Limb (tissue), 2 donors: ENCODE measurements at regions not wholly inside any gene's neighbourhood (a gene's known extent, or its start where the extent isn't known, plus 50 kb on each side); places are given as distances from the start of the nearest gene placed in this dataset.
"Not testable (repeated sequence)": the region's sequence is repeated elsewhere in the genome, so short reads cannot be mapped to it uniquely, and the experiment has no call there.

Source experiments
- DNase-seq, 2 donors: peaks; one replicate each; pipeline ENCODE4 v3.0.0-alpha.2; 2016; ENCODE audit errors: extremely low spot score in 2 of 2

DNA sequence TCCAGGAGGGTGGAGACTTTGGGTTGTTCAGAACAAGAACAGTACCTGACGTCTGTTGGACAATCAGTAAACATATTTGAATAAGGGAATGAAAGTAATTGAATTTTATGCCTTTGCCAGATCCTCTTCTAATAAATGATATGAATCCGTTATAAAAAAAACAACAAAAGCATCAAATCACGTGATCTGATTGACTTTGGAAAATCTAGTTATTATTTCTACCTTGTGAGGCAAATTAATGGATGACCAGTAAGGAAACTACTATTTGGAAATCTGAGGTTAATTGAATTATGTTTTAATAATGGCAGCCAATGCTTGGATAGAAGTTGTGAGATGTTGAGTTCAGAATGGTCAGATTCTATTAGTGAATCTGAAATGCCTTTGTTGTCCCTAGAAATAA is 399.5 kb downstream of the TFAP2B start:
- DNase-seq: no peak

DNA sequence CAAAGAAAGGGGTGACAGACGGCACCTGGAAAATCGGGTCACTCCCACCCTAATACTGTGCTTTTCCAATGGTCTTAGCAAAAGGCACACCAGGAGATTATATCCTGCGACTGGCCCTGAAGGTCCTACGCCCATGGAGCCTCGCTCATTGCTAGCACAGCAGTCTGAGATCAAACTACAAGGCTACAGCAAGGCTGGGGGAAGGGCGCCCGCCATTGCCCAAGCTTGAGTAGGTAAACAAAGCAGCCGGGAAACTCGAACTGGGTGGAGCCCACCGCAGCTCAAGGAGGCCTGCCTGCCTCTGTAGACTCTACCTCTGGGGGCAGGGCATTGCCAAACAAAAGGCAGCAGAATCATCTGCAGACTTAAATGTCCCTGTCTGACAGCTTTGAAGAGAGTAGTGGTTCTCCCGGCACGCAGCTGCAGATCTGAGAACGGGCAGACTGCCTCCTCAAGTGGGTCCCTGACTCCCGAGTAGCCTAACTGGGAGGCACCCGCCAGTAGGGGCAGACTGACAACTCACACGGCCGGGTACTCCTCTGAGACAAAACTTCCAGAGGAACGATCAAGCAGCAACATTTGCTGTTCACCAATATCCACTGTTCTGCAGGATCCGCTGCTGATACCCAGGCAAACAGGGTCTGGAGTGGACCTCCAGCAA is 406.0 kb downstream of the TFAP2B start:
- not testable (repeated sequence) for DNase-seq

DNA sequence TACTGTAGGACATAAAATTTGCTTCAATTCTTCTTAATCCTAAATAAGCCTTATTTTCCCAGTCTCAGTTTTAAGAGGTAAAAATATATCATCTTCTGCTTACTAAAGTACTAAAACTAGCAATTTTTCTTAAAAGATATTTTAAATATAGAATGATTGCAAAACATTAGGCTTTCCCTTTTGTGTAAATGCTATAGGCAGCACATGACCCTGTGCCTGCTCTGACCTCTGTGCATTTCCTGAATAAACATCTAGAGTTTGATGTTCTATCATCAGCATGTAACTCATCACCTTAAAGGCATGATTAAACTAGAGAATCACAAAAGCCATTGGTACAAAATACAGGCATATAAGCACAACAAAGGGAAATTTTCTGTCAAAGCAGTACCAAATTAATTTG is 422.7 kb downstream of the TFAP2B start:
- DNase-seq: no peak

DNA sequence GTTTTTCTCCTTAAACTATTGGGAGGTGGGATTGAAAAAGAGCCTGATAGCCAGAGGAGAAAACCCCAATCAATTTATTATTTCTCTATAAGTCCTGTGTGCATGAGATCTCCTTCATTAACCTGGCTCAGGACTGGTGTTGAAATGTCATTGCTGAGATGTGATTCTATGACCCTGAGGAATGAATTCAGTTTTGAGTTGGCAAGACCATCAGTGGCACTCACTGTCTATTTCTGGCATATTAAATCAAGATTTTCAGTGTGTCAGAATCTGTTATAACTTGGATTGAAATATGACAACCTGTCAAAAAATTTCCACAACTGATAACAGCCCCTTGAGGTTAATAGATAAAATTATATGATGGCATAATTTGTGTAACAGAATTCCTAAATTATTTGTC is 431.1 kb downstream of the TFAP2B start:
- no peak for DNase-seq

DNA sequence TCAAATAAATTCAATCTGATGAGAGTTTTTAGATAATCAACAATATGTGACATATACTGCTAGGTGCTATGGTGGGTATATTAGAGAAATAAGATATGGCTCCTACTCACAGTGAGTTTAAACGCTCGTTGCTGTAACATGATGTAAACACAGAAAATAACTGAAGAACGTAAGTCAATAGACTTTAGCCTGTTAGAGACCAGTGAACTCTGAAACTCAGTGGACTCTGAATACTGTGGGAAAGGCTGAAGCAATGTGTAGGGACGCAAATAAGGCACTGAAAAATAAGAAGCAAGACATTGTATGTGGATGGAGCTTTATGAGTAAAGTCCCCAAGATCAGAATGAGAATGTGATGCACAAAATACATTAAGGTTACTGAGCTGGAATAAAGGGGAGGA is 431.6 kb downstream of the TFAP2B start:
- no peak for DNase-seq

DNA sequence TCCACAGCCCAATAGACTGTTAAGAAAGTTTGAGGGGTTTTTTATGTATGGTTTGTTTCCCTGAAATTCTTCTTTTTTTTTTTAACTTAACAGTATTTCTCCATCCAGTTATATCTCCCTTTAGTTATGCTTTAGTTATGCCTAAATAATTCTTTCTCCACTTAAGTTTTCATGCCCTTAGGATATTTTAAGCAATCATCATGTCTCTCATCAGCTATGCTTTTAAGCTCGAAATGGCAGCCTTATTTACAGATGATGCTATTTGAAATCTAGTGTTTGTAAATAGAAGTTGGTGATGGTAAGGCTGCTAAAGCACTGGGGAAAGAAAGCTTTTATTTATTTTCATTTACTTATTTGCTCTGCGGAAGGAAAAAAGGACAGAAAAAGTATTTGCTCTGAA is 439.3 kb downstream of the TFAP2B start:
- DNase-seq: no peak

DNA sequence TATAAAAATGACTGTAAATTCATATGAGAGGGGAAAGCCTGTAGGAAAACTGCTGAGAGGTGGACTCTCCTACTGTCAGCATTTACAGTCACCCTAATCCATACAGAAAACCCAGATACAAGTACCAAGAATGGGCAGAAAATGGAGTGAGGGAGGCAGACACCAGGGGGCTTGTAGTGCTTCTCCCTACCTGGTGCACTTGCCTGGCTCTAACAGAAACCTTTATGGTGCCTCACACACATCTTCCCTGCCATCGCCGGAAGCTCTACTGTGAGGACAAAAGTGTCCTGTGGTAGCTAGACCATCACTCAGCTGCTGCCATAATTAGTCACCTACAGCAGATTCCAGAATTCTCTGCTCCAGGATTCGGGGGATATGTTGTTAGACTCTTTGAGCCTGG is 441.3 kb downstream of the TFAP2B start:
- DNase-seq: no peak

DNA sequence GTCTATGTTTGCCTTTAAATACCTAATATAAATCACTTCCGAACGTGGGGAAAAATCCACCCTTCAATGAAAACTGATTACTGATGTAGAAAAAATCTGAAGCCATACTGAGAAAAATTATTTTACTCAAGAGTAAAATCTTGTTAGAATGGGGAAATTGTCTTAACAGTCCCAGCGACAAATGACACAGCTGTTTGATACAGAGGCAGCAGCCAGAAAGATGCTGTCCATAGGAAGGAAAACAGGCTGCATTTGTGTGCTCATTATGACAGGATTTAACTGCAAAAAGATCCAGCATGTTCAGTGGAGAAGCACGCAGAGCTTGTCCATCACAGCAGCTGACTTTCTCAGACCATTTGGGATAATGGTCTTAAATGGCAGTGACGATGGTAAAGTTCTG is 443.0 kb downstream of the TFAP2B start:
- no peak for DNase-seq

DNA sequence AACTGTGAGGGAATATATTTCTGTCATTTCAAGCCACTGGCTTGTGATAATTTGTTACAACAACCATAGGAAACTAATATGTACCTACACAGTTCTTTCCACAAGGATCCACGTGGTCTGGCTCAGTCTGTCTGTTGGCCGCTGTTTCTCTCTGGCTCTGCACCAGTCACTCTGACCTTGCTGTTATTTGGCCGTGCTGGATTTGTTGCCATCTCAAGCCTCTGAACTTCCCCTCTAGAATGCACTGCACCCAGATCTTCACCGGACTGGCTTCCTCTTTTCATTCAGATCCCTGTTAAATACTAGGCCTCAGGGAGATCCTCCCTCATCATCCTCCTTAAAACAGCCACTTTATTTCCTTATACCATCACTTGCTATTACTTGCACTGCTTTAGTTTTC is 446.8 kb downstream of the TFAP2B start:
- DNase-seq: no peak

DNA sequence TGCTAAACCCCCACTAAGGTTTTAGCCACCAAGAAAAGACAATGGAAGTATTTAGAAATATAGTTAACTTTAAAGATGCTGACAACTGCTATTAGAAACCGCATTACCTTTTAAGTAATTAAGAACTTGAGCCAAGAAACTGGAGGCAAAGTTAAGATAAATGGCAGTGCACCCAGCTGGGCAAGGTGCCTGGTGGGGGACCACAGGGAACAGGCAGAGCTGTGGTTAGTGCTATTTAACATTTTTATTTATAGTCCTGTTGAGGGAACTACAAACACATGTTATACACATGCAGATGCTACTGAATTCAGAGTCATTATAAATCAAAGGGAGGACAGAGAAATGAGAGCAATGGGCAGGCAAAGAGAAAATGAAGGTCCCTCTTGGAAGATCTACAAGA is 447.9 kb downstream of the TFAP2B start:
- DNase-seq: no peak

DNA sequence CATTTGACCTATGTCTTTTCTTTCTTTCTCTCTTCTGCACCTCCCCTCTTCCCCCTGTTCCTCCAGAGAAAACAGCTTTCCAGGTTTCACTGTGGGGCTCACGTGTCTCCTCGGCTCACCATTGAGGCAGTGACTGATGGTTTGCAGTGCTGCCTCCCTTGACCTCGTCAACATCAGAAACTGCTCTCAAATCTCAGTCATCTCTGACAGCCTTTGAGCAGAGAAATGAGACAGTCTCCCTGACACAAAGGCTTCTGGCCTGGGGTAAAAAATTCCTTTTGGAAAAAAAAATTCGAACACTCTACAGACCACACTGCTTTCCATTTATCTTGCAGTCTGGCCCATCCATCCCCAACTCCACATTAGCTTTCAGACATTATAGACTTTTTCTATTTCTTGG is 450.0 kb downstream of the TFAP2B start:
- DNase-seq: no peak

DNA sequence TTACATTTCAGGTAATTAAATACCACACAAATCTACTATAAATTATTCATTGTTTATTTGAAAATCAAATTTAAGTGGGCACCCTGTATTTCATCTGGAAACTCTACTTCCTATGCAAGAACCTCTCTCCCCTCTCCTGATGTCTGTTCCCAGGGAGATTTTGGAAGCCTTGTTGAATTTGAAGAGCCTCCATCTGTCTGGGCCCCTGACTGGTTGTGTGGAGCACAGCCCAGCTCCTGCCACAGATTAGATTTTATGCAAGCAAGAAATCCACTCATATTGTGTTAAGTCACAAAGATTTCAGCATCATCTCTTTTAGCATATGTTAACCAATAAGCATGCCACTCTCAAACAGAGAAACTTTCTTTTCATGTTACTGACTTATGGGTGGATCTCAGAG is 451.2 kb downstream of the TFAP2B start:
- DNase-seq: no peak

DNA sequence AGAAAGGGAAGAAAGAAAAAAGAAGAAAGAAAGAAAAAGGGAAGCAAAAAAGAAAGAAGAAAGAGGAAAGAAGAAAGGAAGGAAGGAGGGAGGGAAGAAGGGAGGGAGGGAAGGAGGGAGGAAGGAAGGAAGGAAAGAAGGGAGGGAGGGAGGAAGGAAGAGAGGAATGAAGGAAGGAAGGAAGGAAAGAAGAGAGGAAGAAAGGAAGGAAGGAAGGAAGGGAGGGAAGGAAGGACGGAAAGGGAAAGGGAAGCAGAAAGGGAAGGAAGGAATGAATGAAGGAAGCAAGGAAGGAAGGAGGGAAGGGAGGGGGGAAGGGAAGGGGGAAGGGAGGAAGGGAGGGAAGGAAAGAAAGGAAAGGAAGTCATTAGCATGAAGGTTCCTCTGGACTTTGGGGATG is 452.9 kb downstream of the TFAP2B start:
- no peak for DNase-seq

DNA sequence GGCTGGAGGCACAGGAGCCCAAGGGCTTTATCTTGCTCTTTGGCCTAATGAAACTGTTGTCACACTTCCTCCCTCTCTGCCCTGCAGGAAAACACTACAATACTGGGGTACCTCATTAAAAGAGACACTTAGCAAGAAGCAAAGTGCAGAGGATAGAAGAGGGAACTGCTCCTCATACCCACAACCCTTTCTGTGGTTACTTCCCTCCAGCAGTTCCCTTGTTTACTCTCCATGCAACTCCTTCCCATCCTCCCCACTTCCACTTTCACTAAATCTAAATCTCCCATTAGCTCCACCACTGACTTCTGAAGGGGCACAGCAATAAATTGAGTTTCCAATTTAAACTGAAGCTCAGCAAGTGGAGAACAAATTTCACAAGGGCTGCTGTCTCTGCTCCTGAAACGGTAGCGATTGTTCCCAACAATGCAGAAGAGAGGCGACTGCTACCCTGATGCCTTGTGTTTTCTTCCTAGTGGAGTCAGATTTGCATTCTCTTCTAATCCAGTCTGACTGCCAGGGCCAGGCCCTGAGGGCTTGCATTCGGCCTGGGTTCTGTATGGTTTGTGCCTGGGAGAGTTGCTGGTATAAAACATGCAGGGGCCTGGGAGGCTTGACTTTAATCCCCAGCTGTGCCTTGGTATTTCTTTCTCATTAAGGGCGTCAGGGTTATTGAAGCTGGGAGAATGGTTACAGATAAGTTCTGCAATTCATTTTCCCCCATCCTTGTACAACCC is 454.7 kb downstream of the TFAP2B start:
- no peak for DNase-seq

DNA sequence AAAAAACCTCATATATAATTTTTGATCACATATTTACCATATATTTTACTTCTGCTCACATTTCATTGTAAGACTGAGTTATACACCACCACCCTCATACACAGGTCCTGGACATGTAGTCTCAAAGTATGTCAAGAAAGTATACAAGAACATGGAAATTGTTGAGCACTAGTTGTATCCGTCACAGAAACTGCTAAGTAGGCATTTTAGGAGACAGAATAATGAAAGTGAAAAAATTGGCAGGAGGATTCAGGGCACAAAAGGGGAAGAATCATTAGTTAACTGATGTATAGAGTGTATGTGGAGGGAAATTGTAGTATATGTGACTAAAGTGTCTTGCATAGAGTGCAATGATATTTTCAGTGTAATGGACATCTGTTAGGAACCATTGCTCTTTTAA is 458.8 kb downstream of the TFAP2B start:
- DNase-seq: no peak

DNA sequence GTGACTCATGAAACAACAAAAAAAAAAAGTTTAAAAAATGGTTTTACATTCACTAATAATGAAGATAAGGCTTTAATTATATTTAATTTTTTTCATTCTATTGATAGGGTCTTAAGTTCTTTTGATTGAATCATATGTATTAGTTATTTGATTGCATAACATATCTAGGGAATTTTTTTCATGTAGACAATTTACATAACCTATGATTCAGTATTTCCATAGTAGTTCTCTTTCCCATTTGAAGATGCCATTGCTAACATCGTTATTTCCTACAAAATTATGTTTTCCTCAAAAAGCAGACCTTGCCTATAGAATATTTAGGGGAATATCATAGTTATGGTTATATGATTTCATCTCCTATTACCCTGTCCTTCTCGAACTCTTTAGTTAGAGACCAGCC is 463.4 kb downstream of the TFAP2B start:
- DNase-seq: no peak

DNA sequence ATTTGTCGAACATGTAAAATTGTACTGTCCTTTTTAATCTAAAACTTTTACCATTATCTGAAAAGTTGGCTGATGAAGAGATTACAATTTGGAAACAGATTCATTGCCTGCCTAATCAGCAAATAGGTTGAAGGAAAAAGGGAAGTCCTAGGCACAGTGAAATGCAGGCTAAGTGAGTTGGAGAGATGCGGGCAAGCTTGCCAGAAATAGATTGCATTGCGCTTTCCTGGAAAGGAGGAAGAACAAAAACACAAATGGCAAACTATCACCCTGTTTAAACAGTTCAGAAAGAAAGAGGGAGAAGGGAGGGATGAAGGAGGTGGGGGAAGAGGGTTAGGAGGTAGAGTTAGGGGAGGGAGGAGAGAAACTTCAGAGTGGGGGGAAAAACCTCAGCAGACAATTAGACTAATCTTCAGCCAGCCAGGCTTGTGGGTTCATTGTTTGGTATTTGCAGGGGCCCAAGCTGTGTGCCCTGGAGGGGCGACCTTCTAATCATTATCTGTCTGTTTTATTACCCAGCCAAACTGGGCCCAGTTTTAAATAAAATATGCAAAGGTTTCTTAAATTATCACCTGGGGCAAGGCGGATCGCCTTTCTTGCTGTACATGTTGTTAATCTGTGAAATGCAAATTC is 465.2 kb downstream of the TFAP2B start:
- DNase-seq: no peak

DNA sequence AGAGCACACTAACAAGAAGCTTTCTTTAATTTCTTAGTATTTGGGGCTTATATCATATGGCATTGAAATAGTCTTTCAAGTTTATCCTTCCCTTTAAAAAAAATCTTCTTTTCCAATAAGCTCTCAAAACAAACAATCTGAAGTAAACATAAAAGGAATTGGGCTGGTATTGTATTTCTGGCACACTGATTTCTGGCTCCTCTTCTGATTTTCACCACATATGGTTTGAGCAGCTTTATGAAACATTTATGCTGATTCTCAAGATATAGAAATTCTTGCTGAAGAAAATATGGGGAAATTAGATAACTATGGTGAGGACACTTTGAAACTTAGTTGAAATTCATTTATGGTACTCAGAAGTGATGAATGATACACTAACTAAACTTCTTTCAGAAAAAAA is 467.2 kb downstream of the TFAP2B start:
- DNase-seq: no peak

DNA sequence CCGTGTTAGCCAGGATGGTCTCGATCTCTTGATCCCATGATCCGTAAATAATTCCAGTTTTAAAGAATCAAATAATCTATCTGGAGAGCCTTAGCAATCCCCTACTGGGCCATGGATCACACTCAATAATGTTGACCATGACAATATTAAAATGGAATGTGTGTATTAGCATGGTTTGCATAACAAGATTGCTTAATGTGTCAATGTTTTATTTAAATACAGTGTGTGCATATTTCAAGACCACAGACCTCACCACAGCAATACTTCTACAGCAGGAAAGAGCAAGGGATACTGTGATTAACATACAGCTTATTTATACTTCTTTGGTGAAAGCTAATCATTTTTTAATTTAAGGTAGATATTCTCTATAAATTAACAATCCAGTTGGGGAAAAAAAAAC is 470.4 kb downstream of the TFAP2B start:
- no peak for DNase-seq

DNA sequence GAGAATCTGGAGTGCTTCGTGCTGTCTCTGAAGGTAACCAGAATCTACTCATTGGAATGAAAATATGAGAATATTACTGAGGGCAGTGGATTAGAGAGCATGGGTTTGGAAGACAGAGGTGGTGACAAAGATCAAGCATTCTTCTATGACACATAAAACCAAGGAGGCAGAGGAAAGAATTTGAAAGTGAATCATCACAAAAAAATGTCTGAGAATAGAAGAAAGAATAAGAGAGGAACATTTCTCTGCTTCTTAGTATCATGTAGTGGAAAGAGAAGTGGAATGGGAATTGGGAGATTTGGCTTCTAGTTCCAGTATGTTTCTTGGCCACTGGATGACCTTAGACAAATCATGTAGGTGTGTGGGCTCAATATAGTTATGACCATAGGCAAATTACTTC is 474.0 kb downstream of the TFAP2B start:
- no peak for DNase-seq

DNA sequence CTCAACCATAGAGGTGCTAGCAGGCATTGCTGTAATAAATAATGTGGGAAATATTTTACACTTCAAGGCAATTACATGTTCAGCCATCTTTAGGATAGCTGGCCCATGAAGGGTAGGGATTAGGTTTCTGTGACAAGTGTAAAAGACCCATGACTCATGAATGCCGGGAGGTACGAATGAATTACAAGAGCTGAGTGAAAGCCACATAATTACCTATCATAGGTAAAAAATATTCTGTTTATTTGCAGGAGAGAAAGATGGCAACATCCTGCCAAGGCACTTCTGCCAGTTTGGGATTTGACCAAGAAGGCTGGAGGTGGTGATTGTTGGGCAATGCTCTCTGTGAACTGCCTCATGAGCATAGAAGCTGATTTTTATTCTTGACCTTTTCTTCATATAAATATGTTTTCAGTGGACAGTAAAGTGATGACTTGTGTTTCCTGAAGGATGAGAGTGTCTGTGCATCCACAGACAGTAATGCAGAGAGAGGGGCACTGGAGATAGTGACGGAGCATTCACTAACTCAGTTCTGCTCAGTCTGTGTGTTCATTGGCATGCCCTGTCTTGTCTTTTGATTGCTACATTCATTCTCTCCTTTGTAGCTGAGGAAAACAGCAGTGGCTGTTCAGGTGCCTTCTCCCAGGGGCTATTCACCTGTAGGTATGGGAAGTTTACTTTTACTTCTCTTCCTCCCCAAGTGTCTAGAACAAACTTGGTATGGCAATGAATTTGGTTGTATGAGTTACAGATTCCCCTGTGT is 481.1 kb downstream of the TFAP2B start:
- DNase-seq: no peak

DNA sequence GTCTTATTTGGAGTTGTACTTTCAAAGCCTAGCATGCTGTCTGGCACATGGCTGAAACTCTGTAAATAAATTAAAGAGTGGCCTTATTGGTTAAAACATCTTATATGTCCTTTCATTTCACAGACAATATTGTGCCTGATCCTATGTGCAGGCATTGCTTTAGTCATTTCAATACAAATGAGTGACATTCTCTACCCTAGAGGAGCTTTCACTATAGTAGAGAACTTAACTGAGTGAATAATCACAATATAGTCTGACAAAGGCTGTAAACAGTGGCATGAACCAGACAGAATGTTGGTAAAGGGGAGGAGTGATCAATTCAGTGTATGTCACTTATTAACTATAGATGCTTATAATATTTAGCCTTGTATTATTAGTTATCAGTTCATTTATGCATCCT is 481.8 kb downstream of the TFAP2B start:
- DNase-seq: no peak
